HEK293 (cell line): ENCODE measurements at regions not wholly inside any gene's neighbourhood (a gene's known extent, or its start where the extent isn't known, plus 50 kb on each side); places are given as distances from the start of the nearest gene placed in this dataset.
"Not testable (repeated sequence)": the region's sequence is repeated elsewhere in the genome, so short reads cannot be mapped to it uniquely, and the experiment has no call there.

ENCODE experiments used
- CTCF ChIA-PET: fragments of 350-600 bp; formaldehyde crosslinking; extraction: SDS; loops from one replicate; lab custom pipeline; 2021; ENCODE audit warnings: antibody characterized with exemption; lab: Yijun Ruan, JAX
- POLR2A ChIA-PET: fragments of 300-600 bp; formaldehyde crosslinking; extraction: SDS; loops from one replicate; lab custom pipeline; 2020; ENCODE audit warnings: antibody characterized with exemption, inconsistent platforms; lab: Yijun Ruan, JAX
- H3K27ac ChIP-seq: fragments of 200-500 bp; sonication (Bioruptor generic); 2 replicates; pipeline ENCODE4 v1.5.1; 2014; ENCODE audit warnings: low read depth, low read length, control low read depth, inconsistent platforms; ENCODE audit errors: extremely low read depth
- H3K36me3 ChIP-seq, 2 experiments: fragments of 200-500 bp in 1 of 2; sonication (Bioruptor generic) in 1 of 2; 1 replicate in 1 of 2; 2 replicates in 1 of 2; pipeline ENCODE4 v1.5.1; 2014 to 2017; ENCODE audit warnings: inconsistent platforms in 2 of 2, low read length in 2 of 2; ENCODE audit not compliant: control insufficient read depth in 2 of 2, insufficient read depth in 1 of 2
- H3K4me1 ChIP-seq: fragments of 200-500 bp; sonication (Bioruptor generic); 2 replicates; pipeline ENCODE4 v1.5.1; 2014; ENCODE audit warnings: mild to moderate bottlenecking, low read length, inconsistent platforms; ENCODE audit not compliant: control insufficient read depth, insufficient read depth
- H3K4me3 ChIP-seq: 2 replicates; pipeline ENCODE4 v1.5.1; 2011; ENCODE audit warnings: low read depth, mild to moderate bottlenecking, control low read depth, low read length, moderate library complexity
- H3K9me3 ChIP-seq: fragments of 200-500 bp; sonication (Bioruptor generic); 2 replicates; pipeline ENCODE4 v1.5.1; 2014; ENCODE audit warnings: low read depth, low read length, inconsistent platforms; ENCODE audit not compliant: control insufficient read depth, insufficient read depth
- GFI1B ChIP-seq: fragments of 450-650 bp; formaldehyde crosslinking; IDR thresholded peaks from 2 replicates; pipeline ENCODE4 v1.5.1; 2016; ENCODE audit warnings: missing biosample characterization, missing genetic modification characterization
- ZBTB1 ChIP-seq: fragments of 450-650 bp; formaldehyde crosslinking; IDR thresholded peaks from 2 replicates; pipeline ENCODE4 v1.5.1; 2016; ENCODE audit warnings: missing biosample characterization, missing genetic modification characterization
- ZBTB10 ChIP-seq: fragments of 450-650 bp; formaldehyde crosslinking; IDR thresholded peaks from 2 replicates; pipeline ENCODE4 v1.5.1; 2016; ENCODE audit warnings: missing biosample characterization, missing genetic modification characterization
- ZBTB11 ChIP-seq: fragments of 450-650 bp; formaldehyde crosslinking; conservative IDR thresholded peaks from 2 replicates; pipeline ENCODE4 v1.5.1; 2016; ENCODE audit warnings: low read depth, missing biosample characterization, missing genetic modification characterization
- ZBTB8A ChIP-seq: fragments of 450-650 bp; formaldehyde crosslinking; IDR thresholded peaks from 2 replicates; pipeline ENCODE4 v1.5.1; 2016; ENCODE audit warnings: missing biosample characterization, missing genetic modification characterization
- ZFP37 ChIP-seq: fragments of 450-650 bp; formaldehyde crosslinking; IDR thresholded peaks from 2 replicates; pipeline ENCODE4 v1.5.1; 2016; ENCODE audit warnings: missing biosample characterization, missing genetic modification characterization
- ZFP69B ChIP-seq: fragments of 450-650 bp; formaldehyde crosslinking; IDR thresholded peaks from 2 replicates; pipeline ENCODE4 v1.5.1; 2016; ENCODE audit warnings: missing biosample characterization, missing genetic modification characterization
- ZIC2 ChIP-seq: fragments of 450-650 bp; formaldehyde crosslinking; IDR thresholded peaks from 2 replicates; pipeline ENCODE4 v1.5.1; 2016; ENCODE audit warnings: missing biosample characterization, missing genetic modification characterization
- ZNF140 ChIP-seq: fragments of 450-650 bp; formaldehyde crosslinking; IDR thresholded peaks from 2 replicates; pipeline ENCODE4 v1.5.1; 2016; ENCODE audit warnings: missing biosample characterization, missing genetic modification characterization
- ZNF155 ChIP-seq: fragments of 450-650 bp; formaldehyde crosslinking; IDR thresholded peaks from 2 replicates; pipeline ENCODE4 v1.5.1; 2016; ENCODE audit warnings: missing biosample characterization, missing genetic modification characterization
- ZNF19 ChIP-seq: fragments of 450-650 bp; formaldehyde crosslinking; IDR thresholded peaks from 2 replicates; pipeline ENCODE4; 2016; ENCODE audit warnings: missing biosample characterization, missing genetic modification characterization, low read depth
- ZNF202 ChIP-seq: fragments of 450-650 bp; formaldehyde crosslinking; IDR thresholded peaks from 2 replicates; pipeline ENCODE4 v1.5.1; 2016; ENCODE audit warnings: missing biosample characterization, missing genetic modification characterization, borderline replicate concordance
- ZNF266 ChIP-seq: fragments of 450-650 bp; formaldehyde crosslinking; IDR thresholded peaks from 2 replicates; pipeline ENCODE4 v1.5.1; 2016; ENCODE audit warnings: missing biosample characterization, missing genetic modification characterization, low read depth
- ZNF394 ChIP-seq: fragments of 450-650 bp; formaldehyde crosslinking; IDR thresholded peaks from 2 replicates; pipeline ENCODE4 v1.5.1; 2016; ENCODE audit warnings: missing biosample characterization, missing genetic modification characterization, mild to moderate bottlenecking, moderate library complexity, borderline replicate concordance
- ZNF426 ChIP-seq: fragments of 450-650 bp; formaldehyde crosslinking; IDR thresholded peaks from 2 replicates; pipeline ENCODE4 v1.5.1; 2017; ENCODE audit warnings: missing biosample characterization, missing genetic modification characterization, mild to moderate bottlenecking, inconsistent platforms, moderate library complexity
- ZNF433 ChIP-seq: fragments of 450-650 bp; formaldehyde crosslinking; IDR thresholded peaks from 2 replicates; pipeline ENCODE4 v1.5.1; 2016; ENCODE audit warnings: missing biosample characterization, missing genetic modification characterization, low read depth
- ZNF530 ChIP-seq: fragments of 450-650 bp; formaldehyde crosslinking; IDR thresholded peaks from 2 replicates; pipeline ENCODE4 v1.5.1; 2016; ENCODE audit warnings: low read depth, missing biosample characterization, missing genetic modification characterization
- ZNF555 ChIP-seq: fragments of 450-650 bp; formaldehyde crosslinking; conservative IDR thresholded peaks from 2 replicates; pipeline ENCODE4 v1.5.1; 2017; ENCODE audit warnings: missing biosample characterization, mild to moderate bottlenecking, missing genetic modification characterization, inconsistent platforms
- ZNF558 ChIP-seq: fragments of 450-650 bp; formaldehyde crosslinking; IDR thresholded peaks from 2 replicates; pipeline ENCODE4 v1.5.1; 2016; ENCODE audit warnings: missing biosample characterization, missing genetic modification characterization
- ZNF560 ChIP-seq: fragments of 450-650 bp; formaldehyde crosslinking; IDR thresholded peaks from 2 replicates; pipeline ENCODE4 v1.5.1; 2017; ENCODE audit warnings: missing biosample characterization, missing genetic modification characterization, borderline replicate concordance
- ZNF623 ChIP-seq: fragments of 450-650 bp; formaldehyde crosslinking; IDR thresholded peaks from 2 replicates; pipeline ENCODE4 v1.5.1; 2016; ENCODE audit warnings: missing biosample characterization, missing genetic modification characterization
- ZNF639 ChIP-seq: fragments of 450-650 bp; formaldehyde crosslinking; IDR thresholded peaks from 2 replicates; pipeline ENCODE4 v1.5.1; 2016; ENCODE audit warnings: missing biosample characterization, missing genetic modification characterization
- ZNF654 ChIP-seq: fragments of 450-650 bp; formaldehyde crosslinking; IDR thresholded peaks from 2 replicates; pipeline ENCODE4 v1.5.1; 2016; ENCODE audit warnings: low read depth, missing biosample characterization, missing genetic modification characterization
- ZNF664 ChIP-seq: fragments of 450-650 bp; formaldehyde crosslinking; IDR thresholded peaks from 2 replicates; pipeline ENCODE4 v1.5.1; 2016; ENCODE audit warnings: missing biosample characterization, missing genetic modification characterization
- ZNF76 ChIP-seq: fragments of 450-650 bp; formaldehyde crosslinking; IDR thresholded peaks from 2 replicates; pipeline ENCODE4; 2016; ENCODE audit warnings: low read depth, missing biosample characterization, missing genetic modification characterization, borderline replicate concordance
- ZXDB ChIP-seq: fragments of 450-650 bp; formaldehyde crosslinking; IDR thresholded peaks from 2 replicates; pipeline ENCODE4 v1.5.1; 2016; ENCODE audit warnings: missing biosample characterization, missing genetic modification characterization
- TF ChIP-seq, protein P1 (sequence below): fragments of 450-650 bp; formaldehyde crosslinking; optimal IDR thresholded peaks from 2 replicates; pipeline ENCODE3; 2016; ENCODE audit warnings: missing biosample characterization, mild to moderate bottlenecking, missing genetic modification characterization

DNA sequence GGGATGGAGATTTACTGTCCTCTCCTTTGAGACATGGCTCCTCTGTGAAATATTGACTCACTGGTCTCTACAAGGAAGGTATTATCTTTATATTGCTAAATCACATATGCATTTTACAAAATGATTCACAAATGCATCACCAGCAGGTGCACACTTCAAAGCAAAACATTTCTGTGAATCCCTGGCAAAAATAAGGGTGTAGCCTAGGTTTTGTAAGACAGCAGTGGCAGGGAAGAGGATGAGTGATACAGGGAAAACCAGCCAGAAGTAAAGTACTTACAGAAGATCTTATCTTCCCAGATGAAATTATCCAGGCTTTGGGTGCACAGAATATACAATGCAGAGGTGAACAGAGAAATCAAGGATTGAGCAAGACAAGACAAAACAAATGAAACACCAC, 1094.6 kb downstream of the GATA3 start:
- TF ChIP-seq ZBTB10 (tag by site-specific recombination) (no peak), ZNF558 (tag by site-specific recombination) (no peak), ZNF155 (tag by site-specific recombination) (no peak), ZIC2 (tag by site-specific recombination) (no peak), ZXDB (no peak), GFI1B (tag by site-specific recombination) (no peak), ZFP69B (tag by site-specific recombination) (no peak), ZNF530 (tag by site-specific recombination) (no peak), ZNF76 (tag by site-specific recombination) (no peak)
- TF ChIP-seq, protein P1, sequence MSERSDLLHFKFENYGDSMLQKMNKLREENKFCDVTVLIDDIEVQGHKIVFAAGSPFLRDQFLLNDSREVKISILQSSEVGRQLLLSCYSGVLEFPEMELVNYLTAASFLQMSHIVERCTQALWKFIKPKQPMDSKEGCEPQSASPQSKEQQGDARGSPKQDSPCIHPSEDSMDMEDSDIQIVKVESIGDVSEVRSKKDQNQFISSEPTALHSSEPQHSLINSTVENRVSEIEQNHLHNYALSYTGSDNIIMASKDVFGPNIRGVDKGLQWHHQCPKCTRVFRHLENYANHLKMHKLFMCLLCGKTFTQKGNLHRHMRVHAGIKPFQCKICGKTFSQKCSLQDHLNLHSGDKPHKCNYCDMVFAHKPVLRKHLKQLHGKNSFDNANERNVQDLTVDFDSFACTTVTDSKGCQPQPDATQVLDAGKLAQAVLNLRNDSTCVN, result no peak
- no peaks in the 10 kb centered on the region for H3K36me3 ChIP-seq
- H3K27ac ChIP-seq, result no peak overlapping the region
- H3K4me3 ChIP-seq, result no peak overlapping the region
- no peaks in the 10 kb centered on the region; the same call in 1 of the 2 replicates for H3K4me1 ChIP-seq
- ChIA-PET POLR2A (no interaction called here), CTCF (no interaction called here)
- no peaks in the 10 kb centered on the region for H3K9me3 ChIP-seq

- H3K4me3 ChIP-seq, POLR2A ChIA-PET, H3K27ac ChIP-seq, H3K4me1 ChIP-seq, H3K36me3 ChIP-seq, H3K9me3 ChIP-seq, CTCF ChIA-PET: not testable (repeated sequence)
- TF ChIP-seq ZNF202, result peak; percentile 71; the same call in 1 of the 2 replicates
- TF ChIP-seq ZNF623 (tag by site-specific recombination), result peak; percentile 82
- peak; percentile 92; the same call in 1 of the 2 replicates for TF ChIP-seq ZNF394 (tag by site-specific recombination)
- TF ChIP-seq ZNF19 (tag by site-specific recombination), result peak; percentile 70; the same call in 1 of the 2 replicates
- 0 out of 2 replicates have a peak, but pooled peaks have one; percentile 31 for TF ChIP-seq ZNF639 (tag by site-specific recombination)
- TF ChIP-seq ZNF426 (tag by site-specific recombination), result peak; percentile 95
- TF ChIP-seq ZBTB1, result 0 out of 2 replicates have a peak, but pooled peaks have one; percentile 19
- peak; percentile 51 for TF ChIP-seq ZNF654 (tag by site-specific recombination)
- 0 out of 2 replicates have a peak, but pooled peaks have one; percentile 37 for TF ChIP-seq ZNF560 (tag by site-specific recombination)
- peak; percentile 89 for TF ChIP-seq ZNF433 (tag by site-specific recombination)
- TF ChIP-seq ZNF664 (tag by site-specific recombination), result peak; percentile 55; the same call in 1 of the 2 replicates
- peak; percentile 79 for TF ChIP-seq ZBTB8A (tag by site-specific recombination)
- peak; percentile 46; the same call in 1 of the 2 replicates for TF ChIP-seq ZFP37 (tag by site-specific recombination)
- TF ChIP-seq ZNF555 (tag by site-specific recombination), result peak; percentile 97
- 0 out of 2 replicates have a peak, but pooled peaks have one; percentile 18 for TF ChIP-seq ZNF155 (tag by site-specific recombination)
- TF ChIP-seq ZXDB, result peak; percentile 75
- TF ChIP-seq ZNF558 (tag by site-specific recombination), result peak; percentile 53; the same call in 1 of the 2 replicates
- peak; percentile 78; the same call in 1 of the 2 replicates for TF ChIP-seq ZNF266 (tag by site-specific recombination)
- peak; percentile 85; the same call in 1 of the 2 replicates for TF ChIP-seq ZNF140 (tag by site-specific recombination)
- TF ChIP-seq ZBTB11 (tag by site-specific recombination), result peak; percentile 85
Measured at GRCh38 chr10:9153057-9153456, 1098.6 kb downstream of the GATA3 start.
